GM12878 (cell line): ENCODE measurements at regions not wholly inside any gene's neighbourhood (a gene's known extent, or its start where the extent isn't known, plus 50 kb on each side); places are given as distances from the start of the nearest gene placed in this dataset. TPM values are rescaled to one million over a fixed set of nuclear protein-coding genes. Genes with fewer than 3 reads are reported as not detected.

Experiments used
- small RNA-seq: library from RNA; depleted of rRNA; stranded (forward); fragments of <200 nt; gene quantifications from one replicate; pipeline ENCODE3, GENCODE V24; 2014

Small RNA genes lying in the stretch of these regions (small RNA-seq; reads per million reads assigned to genes)
- gene AC055876.3 = not detected
